PFSK-1 (cell line): ENCODE measurements at regions not wholly inside any gene's neighbourhood (a gene's known extent, or its start where the extent isn't known, plus 50 kb on each side); places are given as distances from the start of the nearest gene placed in this dataset.

Experiments used
- FOXP2 ChIP-seq: optimal IDR thresholded peaks from 2 replicates; pipeline ENCODE3; 2011; ENCODE audit warnings: borderline replicate concordance, control low read depth, inconsistent platforms; ENCODE audit not compliant: insufficient read depth; ENCODE audit errors: extremely low read length, extremely low read depth
- POLR2AphosphoS5 ChIP-seq: IDR thresholded peaks from 2 replicates; pipeline ENCODE4 v1.6.1; 2012; ENCODE audit warnings: low read depth, mild to moderate bottlenecking, control low read depth, low read length, moderate library complexity
- SIN3A ChIP-seq: IDR thresholded peaks from 2 replicates; pipeline ENCODE4 v1.6.1; 2012; ENCODE audit warnings: mild to moderate bottlenecking, low read length, moderate library complexity, borderline replicate concordance; ENCODE audit not compliant: insufficient read depth
- TAF1 ChIP-seq: IDR thresholded peaks from 2 replicates; pipeline ENCODE4 v1.6.1; 2012; ENCODE audit warnings: low read length, control low read depth, borderline replicate concordance; ENCODE audit not compliant: insufficient read depth
- TF ChIP-seq, protein P1 (sequence below), 2 experiments: IDR thresholded peaks; 2 replicates each; pipeline versions ENCODE4 v1.6.1 to v1.8.0; 2011 to 2012; ENCODE audit warnings: low read depth in 2 of 2, low read length in 2 of 2, control low read depth in 1 of 2, inconsistent platforms in 1 of 2, mild to moderate bottlenecking in 1 of 2, moderate library complexity in 1 of 2; ENCODE audit not compliant: insufficient read depth in 1 of 2

DNA sequence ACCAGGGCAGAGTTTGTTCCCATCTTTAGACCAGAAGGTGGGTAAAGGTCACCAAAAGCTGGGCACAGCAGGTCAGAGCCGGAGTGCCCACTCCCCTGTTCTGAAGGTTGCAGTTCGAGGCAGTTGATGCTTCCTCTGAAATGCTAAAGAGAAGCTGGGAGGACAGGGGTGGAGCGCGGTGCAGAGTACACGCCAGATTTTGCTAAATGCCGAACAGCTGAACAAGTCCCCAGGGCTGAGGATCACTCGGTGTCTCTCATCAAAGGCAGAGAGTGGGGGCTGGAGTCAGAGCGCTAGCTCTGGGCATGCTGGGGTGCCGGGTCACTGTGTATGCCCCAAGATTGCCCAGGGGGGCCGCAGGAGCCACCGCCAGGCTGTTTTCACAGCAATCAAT, 197.0 kb downstream of the BCOR start:
- TF ChIP-seq, protein P1, sequence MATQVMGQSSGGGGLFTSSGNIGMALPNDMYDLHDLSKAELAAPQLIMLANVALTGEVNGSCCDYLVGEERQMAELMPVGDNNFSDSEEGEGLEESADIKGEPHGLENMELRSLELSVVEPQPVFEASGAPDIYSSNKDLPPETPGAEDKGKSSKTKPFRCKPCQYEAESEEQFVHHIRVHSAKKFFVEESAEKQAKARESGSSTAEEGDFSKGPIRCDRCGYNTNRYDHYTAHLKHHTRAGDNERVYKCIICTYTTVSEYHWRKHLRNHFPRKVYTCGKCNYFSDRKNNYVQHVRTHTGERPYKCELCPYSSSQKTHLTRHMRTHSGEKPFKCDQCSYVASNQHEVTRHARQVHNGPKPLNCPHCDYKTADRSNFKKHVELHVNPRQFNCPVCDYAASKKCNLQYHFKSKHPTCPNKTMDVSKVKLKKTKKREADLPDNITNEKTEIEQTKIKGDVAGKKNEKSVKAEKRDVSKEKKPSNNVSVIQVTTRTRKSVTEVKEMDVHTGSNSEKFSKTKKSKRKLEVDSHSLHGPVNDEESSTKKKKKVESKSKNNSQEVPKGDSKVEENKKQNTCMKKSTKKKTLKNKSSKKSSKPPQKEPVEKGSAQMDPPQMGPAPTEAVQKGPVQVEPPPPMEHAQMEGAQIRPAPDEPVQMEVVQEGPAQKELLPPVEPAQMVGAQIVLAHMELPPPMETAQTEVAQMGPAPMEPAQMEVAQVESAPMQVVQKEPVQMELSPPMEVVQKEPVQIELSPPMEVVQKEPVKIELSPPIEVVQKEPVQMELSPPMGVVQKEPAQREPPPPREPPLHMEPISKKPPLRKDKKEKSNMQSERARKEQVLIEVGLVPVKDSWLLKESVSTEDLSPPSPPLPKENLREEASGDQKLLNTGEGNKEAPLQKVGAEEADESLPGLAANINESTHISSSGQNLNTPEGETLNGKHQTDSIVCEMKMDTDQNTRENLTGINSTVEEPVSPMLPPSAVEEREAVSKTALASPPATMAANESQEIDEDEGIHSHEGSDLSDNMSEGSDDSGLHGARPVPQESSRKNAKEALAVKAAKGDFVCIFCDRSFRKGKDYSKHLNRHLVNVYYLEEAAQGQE (IDR thresholded peaks at IDR 0.05; ENCODE audit: insufficient read depth in 1 of 2, low read depth in 2 of 2, low read length in 2 of 2): no peak
- TF ChIP-seq FOXP2: no peak
- no peak for TF ChIP-seq SIN3A
- TF ChIP-seq POLR2AphosphoS5: no peak
- TF ChIP-seq TAF1: no peak

- no peak for TF ChIP-seq FOXP2
Measured at GRCh38 chrX:39903343-39903742, 194.4 kb downstream of the BCOR start.

DNA sequence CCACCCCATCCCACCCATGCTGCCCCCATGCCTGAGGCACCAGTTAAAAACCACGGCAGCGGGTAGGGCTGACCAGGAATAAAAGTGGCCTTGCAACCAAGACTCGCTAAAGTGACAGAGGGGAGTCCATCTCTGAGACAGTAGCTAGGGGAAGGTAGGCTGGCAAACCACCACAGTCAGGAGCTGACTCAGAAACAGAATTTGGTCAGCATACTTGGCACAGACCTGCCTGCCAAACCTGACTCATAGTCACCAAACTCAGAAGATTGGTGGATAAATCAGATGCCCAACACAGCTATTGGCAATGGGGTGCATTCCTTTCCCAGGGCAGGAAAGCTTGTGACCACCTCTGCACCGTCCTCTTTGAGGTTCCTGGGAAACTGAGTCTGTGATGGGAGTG, 193.8 kb downstream of the BCOR start:
- TF ChIP-seq SIN3A (no peak), FOXP2 (no peak), TAF1 (no peak), POLR2AphosphoS5 (no peak)
- TF ChIP-seq, protein P1 (IDR thresholded peaks at IDR 0.05; ENCODE audit: insufficient read depth in 1 of 2, low read depth in 2 of 2, low read length in 2 of 2): no peak

GRCh38 chrX:39904816-39905537, 192.8 kb downstream of the BCOR start:
- TF ChIP-seq FOXP2 (no peak), POLR2AphosphoS5 (no peak), TAF1 (no peak), SIN3A (no peak)
- TF ChIP-seq, protein P1 (IDR thresholded peaks at IDR 0.05; ENCODE audit: insufficient read depth in 1 of 2, low read depth in 2 of 2, low read length in 2 of 2): no peak

DNA sequence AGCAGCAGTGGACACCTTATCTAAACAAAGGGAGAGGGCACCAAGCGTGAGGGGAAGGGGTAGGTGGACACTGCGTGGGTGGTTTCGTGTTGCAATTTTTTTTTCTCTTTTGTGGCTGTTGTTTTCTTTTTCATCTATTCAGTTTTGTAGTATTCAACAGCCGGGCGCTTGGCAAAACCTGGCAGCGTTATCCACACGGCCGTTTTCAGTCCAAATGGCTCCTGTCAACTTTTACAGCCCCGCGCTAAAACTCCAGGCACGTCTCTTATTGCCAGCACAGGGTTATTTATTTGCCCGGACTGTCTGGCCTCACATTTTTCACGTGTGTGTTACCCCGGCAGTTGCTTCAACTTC, 192.2 kb downstream of the BCOR start:
- TF ChIP-seq TAF1 (no peak), SIN3A (no peak), FOXP2 (no peak), POLR2AphosphoS5 (no peak)
- TF ChIP-seq, protein P1 (IDR thresholded peaks at IDR 0.05; ENCODE audit: insufficient read depth in 1 of 2, low read depth in 2 of 2, low read length in 2 of 2): no peak
